CD4-positive, alpha-beta T cell (primary cell): ENCODE measurements at regions not wholly inside any gene's neighbourhood (a gene's known extent, or its start where the extent isn't known, plus 50 kb on each side); places are given as distances from the start of the nearest gene placed in this dataset.

ENCODE experiments used
- ATAC-seq: fragments of 200-7000 bp; cut with Tn5 transposase; one replicate; pipeline ENCODE4 v1.10.0; 2022; ENCODE audit warnings: mild to moderate bottlenecking; ENCODE audit not compliant: poor library complexity
- CTCF ChIA-PET: fragments of 350-600 bp; sonication (Branson Sonifier 250); formaldehyde crosslinking; loops from one replicate; lab custom pipeline; 2021; ENCODE audit warnings: antibody characterized with exemption, inconsistent platforms; lab: Charles Lee
- POLR2A ChIA-PET: fragments of 350-600 bp; sonication (Branson Sonifier 250); formaldehyde crosslinking; loops from one replicate; lab custom pipeline; 2021; ENCODE audit warnings: antibody characterized with exemption, inconsistent platforms; lab: Charles Lee
- DNase-seq, 14 experiments: peaks; one replicate each; pipeline ENCODE4 v3.0.0-alpha.2; 2013 to 2020; ENCODE audit warnings: mixed read lengths in 2 of 14
- H3K27ac ChIP-seq, 2 donors: one replicate each; pipeline versions ENCODE4 v1.5.1 to v1.7.0; 2013; ENCODE audit warnings: low read length in 2 of 2, low read depth in 1 of 2, mild to moderate bottlenecking in 1 of 2
- H3K27me3 ChIP-seq, 2 experiments: 1 replicate in 1 of 2; 2 replicates in 1 of 2; pipeline versions ENCODE4 v1.6.1 to v1.7.0; 2013; ENCODE audit warnings: low read length in 2 of 2, control low read depth in 1 of 2, mild to moderate bottlenecking in 1 of 2, moderate library complexity in 1 of 2; ENCODE audit not compliant: insufficient read depth in 2 of 2, control insufficient read depth in 1 of 2
- H3K36me3 ChIP-seq: one replicate; pipeline ENCODE4 v1.6.1; 2013; ENCODE audit warnings: low read length, control low read depth; ENCODE audit not compliant: insufficient read depth
- H3K4me1 ChIP-seq: one replicate; pipeline ENCODE4 v1.6.1; 2013; ENCODE audit warnings: low read length, control low read depth; ENCODE audit not compliant: insufficient read depth
- H3K4me3 ChIP-seq: one replicate; pipeline ENCODE4 v1.5.1; 2013; ENCODE audit warnings: mild to moderate bottlenecking, low read length, moderate library complexity
- H3K9me3 ChIP-seq, 2 experiments: 1 replicate in 1 of 2; 2 replicates in 1 of 2; pipeline versions ENCODE4 v1.6.1 to v1.7.0; 2013; ENCODE audit warnings: low read length in 2 of 2, mild to moderate bottlenecking in 2 of 2, control low read depth in 1 of 2, moderate library complexity in 1 of 2; ENCODE audit not compliant: control insufficient read depth in 1 of 2, insufficient read depth in 1 of 2
- H3K27ac Mint-ChIP-seq: one replicate; pipeline ENCODE4 v1.8.0; 2020; ENCODE audit warnings: mixed read lengths
- H3K27me3 Mint-ChIP-seq: one replicate; pipeline ENCODE4 v1.8.0; 2021; ENCODE audit warnings: mixed read lengths
- H3K36me3 Mint-ChIP-seq: one replicate; pipeline ENCODE4 v1.8.0; 2021; ENCODE audit warnings: low read depth, mixed read lengths
- H3K4me1 Mint-ChIP-seq: one replicate; pipeline ENCODE4 v1.8.0; 2021; ENCODE audit warnings: low read depth, mixed read lengths
- H3K4me3 Mint-ChIP-seq: one replicate; pipeline ENCODE4 v1.8.0; 2020; ENCODE audit warnings: mild to moderate bottlenecking, mixed read lengths
- H3K9me3 Mint-ChIP-seq: one replicate; pipeline ENCODE4 v1.8.0; 2020; ENCODE audit warnings: mixed read lengths
- CTCF ChIP-seq: fragments of 200-600 bp; IDR thresholded peaks from one replicate; pipeline ENCODE4 v1.8.0; 2022; ENCODE audit warnings: antibody characterized with exemption, mild to moderate bottlenecking
- intact Hi-C, 2 experiments: fragments of 100-400 bp; cut with DNase I in 1 of 2; cut with micrococcal nuclease in 1 of 2; formaldehyde crosslinking; loops; one replicate each; pipeline versions ENCODE4 v1.15.1 to v1.9.0; 2023 to 2025; cut with DNase I, micrococcal nuclease

GRCh38 chr1:59177756-59178155, 119.1 kb upstream of the FGGY start:
- intact Hi-C loops = no loop called here
- Mint-ChIP-seq H3K4me1 (no peaks in the 10 kb centered on the region), H3K36me3 (no peaks in the 10 kb centered on the region), H3K27ac (no peak overlapping the region), H3K4me3 (no peak overlapping the region), H3K9me3 (no peaks in the 10 kb centered on the region), H3K27me3 (no peaks in the 10 kb centered on the region)
- H3K4me3 ChIP-seq = no peak overlapping the region
- H3K4me1 ChIP-seq = no peaks in the 10 kb centered on the region
- H3K27ac ChIP-seq = no peak overlapping the region
- ATAC-seq (no peak), DNase-seq (no peak)
- H3K27me3 ChIP-seq = no peaks in the 10 kb centered on the region
- POLR2A ChIA-PET = no interaction called here
- no peaks in the 10 kb centered on the region for H3K9me3 ChIP-seq
- CTCF ChIA-PET = no interaction called here
- H3K36me3 ChIP-seq = no peaks in the 10 kb centered on the region
- no peak for TF ChIP-seq CTCF

GRCh38 chr1:59178339-59179187, 118.3 kb upstream of the FGGY start:
- H3K27ac ChIP-seq = no peak overlapping the region
- no peak overlapping the region for H3K27ac Mint-ChIP-seq
- no peak for ATAC-seq
- no peaks in the 10 kb centered on the region for H3K9me3 ChIP-seq
- H3K4me1 ChIP-seq = no peaks in the 10 kb centered on the region
- ChIA-PET CTCF (no interaction called here), POLR2A (no interaction called here)
- no peaks in the 10 kb centered on the region for H3K27me3 ChIP-seq
- no peaks in the 10 kb centered on the region for H3K36me3 Mint-ChIP-seq
- no peaks in the 10 kb centered on the region for H3K27me3 Mint-ChIP-seq
- no peak overlapping the region for H3K4me3 Mint-ChIP-seq
- H3K36me3 ChIP-seq = no peaks in the 10 kb centered on the region
- H3K4me3 ChIP-seq = no peak overlapping the region
- intact Hi-C loops = no loop called here
- no peaks in the 10 kb centered on the region for H3K4me1 Mint-ChIP-seq
- no peak for TF ChIP-seq CTCF
- no peak for DNase-seq
- no peaks in the 10 kb centered on the region for H3K9me3 Mint-ChIP-seq

- TF ChIP-seq CTCF = no peak
- Mint-ChIP-seq H3K27ac (no peak overlapping the region), H3K4me3 (no peak overlapping the region), H3K9me3 (no peaks in the 10 kb centered on the region), H3K27me3 (no peaks in the 10 kb centered on the region), H3K36me3 (no peaks in the 10 kb centered on the region), H3K4me1 (no peaks in the 10 kb centered on the region)
- Histone ChIP-seq H3K9me3 (no peaks in the 10 kb centered on the region), H3K27me3 (no peaks in the 10 kb centered on the region), H3K36me3 (no peaks in the 10 kb centered on the region), H3K27ac (no peak overlapping the region), H3K4me1 (no peaks in the 10 kb centered on the region), H3K4me3 (no peak overlapping the region)
- intact Hi-C loops = no loop called here
- ChIA-PET CTCF (no interaction called here), POLR2A (no interaction called here)
- no peak for DNase-seq
- no peak for ATAC-seq
Observed at GRCh38 chr1:59179673-59180072, 117.2 kb upstream of the FGGY start.
